Endodermal cell (in vitro differentiated cells): ENCODE measurements at regions not wholly inside any gene's neighbourhood (a gene's known extent, or its start where the extent isn't known, plus 50 kb on each side); places are given as distances from the start of the nearest gene placed in this dataset.
A peak's percentile ranks its signal among the peaks of the same experiment; 100 is the strongest.

Source experiments
- DNase-seq: peaks from one replicate; pipeline ENCODE4 v3.0.0-alpha.2; 2017
- H3K27ac ChIP-seq: 2 replicates; pipeline ENCODE4 v1.5.1; 2013; ENCODE audit warnings: mild to moderate bottlenecking, low read depth, low read length, moderate library complexity
- H3K27me3 ChIP-seq: 2 replicates; pipeline ENCODE4 v1.6.1; 2013; ENCODE audit warnings: mild to moderate bottlenecking, low read length, moderate library complexity; ENCODE audit not compliant: insufficient read depth, control insufficient read depth, poor library complexity, severe bottlenecking
- H3K36me3 ChIP-seq: 2 replicates; pipeline ENCODE4 v1.7.0; 2013; ENCODE audit warnings: mild to moderate bottlenecking, low read length, moderate library complexity; ENCODE audit not compliant: control insufficient read depth, insufficient read depth
- H3K4me1 ChIP-seq: one replicate; pipeline ENCODE4 v1.7.0; 2013; ENCODE audit warnings: low read length; ENCODE audit not compliant: control insufficient read depth, insufficient read depth
- H3K4me3 ChIP-seq: 2 replicates; pipeline ENCODE4 v1.5.1; 2013; ENCODE audit warnings: mild to moderate bottlenecking, low read length, moderate library complexity
- H3K9ac ChIP-seq: 2 replicates; pipeline ENCODE4 v1.6.1; 2013; ENCODE audit warnings: mild to moderate bottlenecking, low read length, moderate library complexity; ENCODE audit not compliant: poor library complexity, severe bottlenecking; ENCODE audit errors: extremely low read depth
- H3K9me3 ChIP-seq: 2 replicates; pipeline ENCODE4 v1.6.1; 2013; ENCODE audit warnings: mild to moderate bottlenecking, low read length, moderate library complexity; ENCODE audit not compliant: control insufficient read depth
- H3K27ac Mint-ChIP-seq: 2 replicates; pipeline ENCODE4 v1.8.0; 2020; ENCODE audit warnings: mixed read lengths
- H3K27me3 Mint-ChIP-seq: 2 replicates; pipeline ENCODE4 v1.8.0; 2021; ENCODE audit warnings: mild to moderate bottlenecking, mixed read lengths; ENCODE audit not compliant: insufficient read depth
- H3K36me3 Mint-ChIP-seq: 2 replicates; pipeline ENCODE4 v1.8.0; 2020; ENCODE audit warnings: low read depth, mixed read lengths
- H3K4me1 Mint-ChIP-seq: 2 replicates; pipeline ENCODE4 v1.8.0; 2020; ENCODE audit warnings: mixed read lengths
- H3K4me3 Mint-ChIP-seq: 2 replicates; pipeline ENCODE4 v1.8.0; 2020; ENCODE audit warnings: mild to moderate bottlenecking, moderate library complexity, mixed read lengths
- H3K9me3 Mint-ChIP-seq: 2 replicates; pipeline ENCODE4 v1.8.0; 2020; ENCODE audit warnings: mild to moderate bottlenecking, mixed read lengths
- CTCF ChIP-seq: fragments of 200-600 bp; sonication (generic); conservative IDR thresholded peaks from 2 replicates; pipeline ENCODE4 v1.5.0; 2021; ENCODE audit warnings: antibody characterized with exemption, mild to moderate bottlenecking
- whole genome bisulfite sequencing, 2 experiments: methylation state at CpG; one replicate each; pipeline versions ENCODE4 v1.1.5 to v1.1.7; 2013; ENCODE audit warnings: missing lambda C conversion rate in 2 of 2, mixed read lengths in 1 of 2; ENCODE audit not compliant: insufficient coverage in 1 of 2, insufficient read length in 1 of 2; 5-methylcytosine and 5-hydroxymethylcytosine counted together

DNA sequence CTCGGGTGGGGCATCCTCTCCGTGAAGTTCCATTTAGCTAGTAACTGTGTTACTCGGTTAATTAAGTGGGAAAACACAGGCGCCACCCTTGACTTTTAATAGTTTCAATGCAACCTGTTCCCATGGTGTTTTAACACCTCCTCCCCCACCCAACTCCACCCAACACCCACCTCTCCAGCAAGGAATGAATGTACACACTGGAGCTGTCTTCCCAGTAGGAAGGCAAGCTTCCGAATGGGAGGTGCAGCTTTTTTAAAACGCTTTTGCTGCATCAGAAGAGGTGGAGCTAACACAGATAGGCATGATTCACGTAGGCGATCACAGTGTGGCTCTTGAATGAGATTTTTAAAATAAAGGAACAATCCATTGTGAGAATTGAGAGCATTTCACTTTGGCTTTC lies 73.8 kb upstream of the AGAP1 start:
- Histone ChIP-seq H3K4me1 (peaks cover 4% of the 10 kb centered on the region), H3K27ac (no peak overlapping the region), H3K4me3 (no peak overlapping the region), H3K9me3 (peaks cover 11% of the 10 kb centered on the region), H3K9ac (no peak overlapping the region), H3K36me3 (no peaks in the 10 kb centered on the region), H3K27me3 (no peaks in the 10 kb centered on the region)
- no peak overlapping the region for H3K27ac Mint-ChIP-seq
- peaks cover 5% of the 10 kb centered on the region for H3K9me3 Mint-ChIP-seq
- no peaks in the 10 kb centered on the region for H3K27me3 Mint-ChIP-seq
- WGBS, 2 experiments, result 82 to 87% methylated on average over 5 to 8 of the region's 8 CpGs
- peaks cover 8% of the 10 kb centered on the region for H3K4me1 Mint-ChIP-seq
- no peak for DNase-seq
- no peak overlapping the region for H3K4me3 Mint-ChIP-seq
- H3K36me3 Mint-ChIP-seq, result no peaks in the 10 kb centered on the region
- no peak for TF ChIP-seq CTCF

DNA sequence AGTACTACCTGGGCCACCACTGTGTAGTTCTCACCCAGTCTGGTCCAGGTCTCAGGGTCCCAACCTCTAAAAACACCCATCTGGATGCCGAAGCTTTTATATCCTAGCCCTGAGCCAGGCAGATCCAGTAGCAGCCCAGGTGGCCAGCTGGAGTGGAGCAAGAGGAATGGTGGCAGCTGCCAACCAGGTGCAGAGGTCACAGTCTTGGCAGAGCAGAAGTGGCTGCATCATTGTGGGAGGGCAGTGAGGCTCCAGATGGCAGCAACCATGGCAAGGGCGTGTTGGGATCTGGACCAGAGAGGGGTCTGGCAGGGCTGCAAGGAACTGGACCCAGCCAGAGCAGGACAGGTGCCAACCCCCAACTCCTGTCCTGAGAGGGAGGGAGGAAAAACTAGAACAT lies 72.2 kb upstream of the AGAP1 start:
- TF ChIP-seq CTCF, result no peak
- H3K4me1 Mint-ChIP-seq, result peaks cover 8% of the 10 kb centered on the region
- Histone ChIP-seq H3K9me3 (peaks cover 11% of the 10 kb centered on the region), H3K9ac (no peak overlapping the region), H3K27ac (no peak overlapping the region), H3K27me3 (no peaks in the 10 kb centered on the region), H3K4me3 (no peak overlapping the region), H3K36me3 (no peaks in the 10 kb centered on the region), H3K4me1 (peaks cover 4% of the 10 kb centered on the region)
- WGBS, 2 experiments, result 84 to 100% methylated on average over 2 of the region's 2 CpGs
- H3K36me3 Mint-ChIP-seq, result no peaks in the 10 kb centered on the region
- H3K4me3 Mint-ChIP-seq, result no peak overlapping the region
- DNase-seq, result peak; percentile 11
- peaks cover 5% of the 10 kb centered on the region for H3K9me3 Mint-ChIP-seq
- no peak overlapping the region for H3K27ac Mint-ChIP-seq
- no peaks in the 10 kb centered on the region for H3K27me3 Mint-ChIP-seq

GRCh38 chr2:235430366-235431083 lies 63.3 kb upstream of the AGAP1 start:
- no peaks in the 10 kb centered on the region for H3K4me1 ChIP-seq
- H3K36me3 Mint-ChIP-seq, result no peaks in the 10 kb centered on the region
- H3K27me3 Mint-ChIP-seq, result peaks cover 2% of the 10 kb centered on the region
- no peaks in the 10 kb centered on the region for H3K36me3 ChIP-seq
- no peak overlapping the region for H3K4me3 Mint-ChIP-seq
- H3K4me1 Mint-ChIP-seq, result no peaks in the 10 kb centered on the region
- no peaks in the 10 kb centered on the region for H3K27me3 ChIP-seq
- no peak overlapping the region for H3K4me3 ChIP-seq
- H3K9me3 Mint-ChIP-seq, result no peaks in the 10 kb centered on the region
- H3K9me3 ChIP-seq, result no peaks in the 10 kb centered on the region
- no peak for TF ChIP-seq CTCF
- 91 to 93% methylated on average over 5 to 6 of the region's 6 CpGs for WGBS, 2 experiments
- no peak overlapping the region for H3K27ac ChIP-seq
- H3K9ac ChIP-seq, result no peak overlapping the region
- H3K27ac Mint-ChIP-seq, result no peak overlapping the region
- DNase-seq, result peak; percentile 16
